MM.1S (cell line): ENCODE measurements at regions not wholly inside any gene's neighbourhood (a gene's known extent, or its start where the extent isn't known, plus 50 kb on each side); places are given as distances from the start of the nearest gene placed in this dataset.
"Not testable (repeated sequence)": the region's sequence is repeated elsewhere in the genome, so short reads cannot be mapped to it uniquely, and the experiment has no call there.

Source experiments
- DNase-seq: peaks from one replicate; pipeline ENCODE4 v3.0.0-alpha.2; 2015
- H2AFZ ChIP-seq: fragments of 300-600 bp; sonication (generic); 2 replicates; pipeline ENCODE4 v1.6.0; 2016; ENCODE audit warnings: antibody characterized with exemption, low read length
- H3F3A ChIP-seq: fragments of 300-600 bp; sonication (generic); 2 replicates; pipeline ENCODE4 v1.6.1; 2016; ENCODE audit warnings: mild to moderate bottlenecking, antibody characterized with exemption, low read length, moderate library complexity, mixed read lengths; ENCODE audit not compliant: insufficient read depth
- H3K27ac ChIP-seq: fragments of 300-600 bp; sonication (generic); 2 replicates; pipeline ENCODE4 v1.5.1; 2016; ENCODE audit warnings: mild to moderate bottlenecking, low read length
- H3K27me3 ChIP-seq: fragments of 300-600 bp; sonication (generic); replicated peaks from 2 replicates; pipeline ENCODE4 v1.6.0; 2016; ENCODE audit warnings: low read length; ENCODE audit not compliant: insufficient read depth
- H3K36me3 ChIP-seq: fragments of 300-600 bp; sonication (generic); replicated peaks from 2 replicates; pipeline ENCODE4 v1.6.1; 2016; ENCODE audit warnings: mild to moderate bottlenecking, low read length, mixed read lengths; ENCODE audit not compliant: insufficient read depth
- H3K4me1 ChIP-seq: fragments of 300-600 bp; sonication (generic); 2 replicates; pipeline ENCODE4 v1.6.1; 2016; ENCODE audit warnings: low read length, mixed read lengths
- H3K4me2 ChIP-seq: fragments of 300-600 bp; sonication (generic); 2 replicates; pipeline ENCODE4 v1.6.0; 2016; ENCODE audit warnings: low read depth, low read length
- H3K4me3 ChIP-seq: fragments of 300-600 bp; sonication (generic); 2 replicates; pipeline ENCODE4 v1.5.1; 2016; ENCODE audit warnings: low read length, mixed read lengths
- H3K79me2 ChIP-seq: fragments of 300-600 bp; sonication (generic); 2 replicates; pipeline ENCODE4 v1.6.1; 2016; ENCODE audit warnings: mixed run types, low read length, mixed read lengths
- H3K9ac ChIP-seq: fragments of 300-600 bp; sonication (generic); 2 replicates; pipeline ENCODE4 v1.6.1; 2016; ENCODE audit warnings: low read length, mixed read lengths
- H3K9me2 ChIP-seq: fragments of 300-600 bp; sonication (generic); replicated peaks from 2 replicates; pipeline ENCODE4 v1.6.1; 2016; ENCODE audit warnings: mild to moderate bottlenecking, low read length, mixed read lengths; ENCODE audit not compliant: insufficient read depth
- H3K9me3 ChIP-seq: fragments of 300-600 bp; sonication (generic); replicated peaks from 2 replicates; pipeline ENCODE4 v1.6.1; 2016; ENCODE audit warnings: mild to moderate bottlenecking, low read length, mixed read lengths; ENCODE audit not compliant: insufficient read depth
- H4K20me1 ChIP-seq: fragments of 300-600 bp; sonication (generic); 2 replicates; pipeline ENCODE4 v1.6.1; 2016; ENCODE audit warnings: mild to moderate bottlenecking, low read length, moderate library complexity, mixed read lengths; ENCODE audit not compliant: insufficient read depth
- CTCF ChIP-seq: fragments of 300-600 bp; sonication (generic); IDR thresholded peaks from 2 replicates; pipeline ENCODE4 v1.5.1; 2016; ENCODE audit warnings: antibody characterized with exemption, low read length, mixed read lengths
- EZH2 ChIP-seq: fragments of 300-600 bp; sonication (generic); optimal IDR thresholded peaks from 2 replicates; pipeline ENCODE3; 2017; ENCODE audit warnings: low read depth, mild to moderate bottlenecking, antibody characterized with exemption, low read length, mixed read lengths
- EZH2phosphoT487 ChIP-seq: fragments of 300-600 bp; sonication (generic); IDR thresholded peaks from 2 replicates; pipeline ENCODE4 v1.6.1; 2018; ENCODE audit warnings: antibody characterized with exemption, low read length

GRCh38 chr2:146541896-146542295 lies 1302.9 kb upstream of the ACVR2A start:
- no peak overlapping the region for H3K9ac ChIP-seq

GRCh38 chr2:146540271-146540932 lies 1304.4 kb upstream of the ACVR2A start:
- no peak overlapping the region for H3K4me2 ChIP-seq
- no peaks in the 10 kb centered on the region for H3K79me2 ChIP-seq
- no peak overlapping the region for H2AFZ ChIP-seq
- no peaks in the 10 kb centered on the region for H4K20me1 ChIP-seq
- no peaks in the 10 kb centered on the region for H3F3A ChIP-seq
- no peaks in the 10 kb centered on the region for H3K9me3 ChIP-seq
- H3K4me3 ChIP-seq = no peak overlapping the region
- H3K27me3 ChIP-seq = no peaks in the 10 kb centered on the region
- DNase-seq = no peak
- H3K9ac ChIP-seq = no peak overlapping the region
- no peaks in the 10 kb centered on the region for H3K4me1 ChIP-seq
- H3K36me3 ChIP-seq = no peaks in the 10 kb centered on the region
- no peak for TF ChIP-seq EZH2
- TF ChIP-seq CTCF = no peak
- no peak for TF ChIP-seq EZH2phosphoT487
- H3K27ac ChIP-seq = no peak overlapping the region
- no peaks in the 10 kb centered on the region for H3K9me2 ChIP-seq

More at GRCh38 chr2:146541896-146542295, 1302.9 kb upstream of the ACVR2A start:
- Histone ChIP-seq H3K79me2 (no peaks in the 10 kb centered on the region), H3K27me3 (no peaks in the 10 kb centered on the region), H4K20me1 (no peaks in the 10 kb centered on the region), H3K27ac (no peak overlapping the region), H3F3A (no peaks in the 10 kb centered on the region), H2AFZ (no peak overlapping the region), H3K4me3 (no peak overlapping the region), H3K4me2 (no peak overlapping the region), H3K4me1 (no peaks in the 10 kb centered on the region), H3K9me2 (no peaks in the 10 kb centered on the region), H3K9me3 (no peaks in the 10 kb centered on the region), H3K36me3 (no peaks in the 10 kb centered on the region)
- TF ChIP-seq EZH2 (no peak), CTCF (no peak), EZH2phosphoT487 (no peak)
- DNase-seq = no peak

GRCh38 chr2:146539739-146540138 lies 1305.1 kb upstream of the ACVR2A start:
- H3F3A ChIP-seq, H3K36me3 ChIP-seq, H4K20me1 ChIP-seq, H3K9me2 ChIP-seq, H3K4me2 ChIP-seq, DNase-seq, H2AFZ ChIP-seq, H3K9me3 ChIP-seq, H3K27ac ChIP-seq, H3K9ac ChIP-seq, H3K4me1 ChIP-seq, H3K79me2 ChIP-seq, H3K4me3 ChIP-seq, H3K27me3 ChIP-seq: not testable (repeated sequence)

DNA sequence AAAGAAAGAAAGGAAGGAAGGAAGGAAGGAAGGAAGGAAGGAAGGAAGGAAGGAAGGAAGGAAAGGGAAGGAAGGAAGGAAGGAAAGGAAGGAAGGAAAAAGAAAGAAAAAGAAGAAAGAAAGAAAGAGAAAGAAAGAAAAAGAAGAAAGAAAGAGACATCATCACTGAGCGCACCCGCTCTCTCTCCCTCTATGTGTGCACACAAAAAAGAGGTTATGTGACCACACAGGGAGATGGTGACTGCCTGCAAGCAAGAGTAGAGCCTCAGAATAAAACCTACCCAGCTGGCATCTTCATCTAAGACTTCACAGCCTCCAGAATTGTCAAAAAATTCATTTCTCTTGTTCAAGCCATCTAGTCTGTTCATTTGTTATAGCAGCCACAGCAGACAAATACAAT lies 1307.4 kb upstream of the ACVR2A start:
- H3K79me2 ChIP-seq = no peaks in the 10 kb centered on the region
- no peak for TF ChIP-seq EZH2
- TF ChIP-seq EZH2phosphoT487 = no peak
- no peak for TF ChIP-seq CTCF
- H3K9me3 ChIP-seq = no peaks in the 10 kb centered on the region
- no peaks in the 10 kb centered on the region for H4K20me1 ChIP-seq
- no peak overlapping the region for H2AFZ ChIP-seq
- H3F3A ChIP-seq = no peaks in the 10 kb centered on the region
- no peak overlapping the region for H3K4me2 ChIP-seq
- no peak for DNase-seq
- H3K36me3 ChIP-seq = no peaks in the 10 kb centered on the region
- H3K4me1 ChIP-seq = no peaks in the 10 kb centered on the region
- no peak overlapping the region for H3K27ac ChIP-seq
- no peak overlapping the region for H3K9ac ChIP-seq
- no peaks in the 10 kb centered on the region for H3K27me3 ChIP-seq
- no peak overlapping the region for H3K4me3 ChIP-seq
- no peaks in the 10 kb centered on the region for H3K9me2 ChIP-seq
